ENCODE measurements at regions not wholly inside any gene's neighbourhood (a gene's known extent, or its start where the extent isn't known, plus 50 kb on each side); places are given as distances from the start of the nearest gene placed in this dataset.
"Not testable (repeated sequence)": the region's sequence is repeated elsewhere in the genome, so short reads cannot be mapped to it uniquely, and the experiment has no call there.

DNA sequence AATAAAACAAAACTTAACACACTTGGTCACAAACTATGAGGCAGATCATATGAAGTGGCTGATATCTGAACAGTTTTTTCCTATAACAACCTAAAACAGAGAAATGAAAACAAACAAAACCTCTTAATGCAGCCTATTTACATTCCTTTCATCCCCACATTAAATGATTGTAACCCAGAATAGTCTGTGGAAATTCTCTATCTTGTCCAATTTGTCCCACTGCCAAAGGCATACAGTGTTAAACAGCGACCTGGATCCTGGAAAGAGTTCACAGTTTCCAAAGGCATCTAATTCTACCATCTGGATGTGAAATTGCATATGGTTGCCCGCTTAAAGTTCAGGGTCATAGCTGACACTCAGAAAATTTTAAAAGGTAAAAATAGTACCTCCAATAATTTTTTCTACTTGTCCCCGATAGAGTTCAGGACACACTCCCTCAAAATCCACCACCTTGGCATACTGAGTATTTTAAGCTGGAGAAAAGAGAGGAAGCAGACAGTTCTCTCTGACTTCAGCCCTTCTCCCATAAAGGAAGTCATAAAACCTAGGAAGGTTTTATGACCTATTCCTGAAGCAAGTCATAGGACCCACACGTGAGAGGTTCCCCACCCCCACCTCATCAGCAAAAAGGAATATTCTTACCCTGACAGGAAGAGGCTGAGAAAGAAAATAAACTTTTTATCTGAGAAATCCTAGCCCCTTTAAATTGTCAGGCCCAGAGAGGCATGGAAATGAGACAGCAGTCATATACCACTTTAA lies 270.2 kb downstream of the PAPSS1 start:
- Mint-ChIP-seq H3K36me3 (ENCODE audit: low read depth) (no peaks in the 10 kb centered on the region), H3K27ac (no peak overlapping the region), H3K4me1 (ENCODE audit: low read depth) (no peaks in the 10 kb centered on the region), H3K9me3 (no peaks in the 10 kb centered on the region), H3K27me3 (ENCODE audit: low read depth) (no peaks in the 10 kb centered on the region), H3K4me3 (no peak overlapping the region)
- no peak for DNase-seq (ENCODE audit: low spot score)

DNA sequence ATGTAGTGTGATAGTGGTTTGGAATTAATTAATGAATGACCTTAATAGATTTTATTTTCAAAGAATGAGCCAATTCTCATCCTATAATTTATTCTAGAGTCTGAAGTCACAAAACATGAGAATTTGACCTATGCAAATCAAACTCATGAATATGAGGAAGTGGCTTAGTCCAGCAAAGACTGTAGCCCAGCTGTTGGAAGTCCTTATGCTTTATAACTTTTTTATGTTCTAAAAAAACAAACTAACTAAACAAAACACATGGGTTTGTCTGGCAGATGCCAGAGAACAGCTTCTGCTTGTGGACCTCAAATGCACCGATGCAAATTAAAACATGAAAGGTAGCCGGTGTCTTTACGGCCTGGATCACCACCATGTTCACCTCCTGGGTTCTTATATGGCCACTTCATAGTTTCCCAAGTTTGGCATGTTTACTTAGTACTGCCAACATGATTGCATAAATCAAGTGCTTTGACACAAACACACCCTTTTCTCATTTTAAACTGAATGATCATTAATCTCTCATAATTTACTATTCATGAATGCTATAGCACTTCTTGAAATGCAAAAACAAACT lies 277.4 kb downstream of the PAPSS1 start:
- H3K36me3 Mint-ChIP-seq (ENCODE audit: low read depth), result no peaks in the 10 kb centered on the region
- DNase-seq (ENCODE audit: low spot score), result no peak
- no peak overlapping the region for H3K4me3 Mint-ChIP-seq
- H3K27me3 Mint-ChIP-seq (ENCODE audit: low read depth), result no peaks in the 10 kb centered on the region
- no peaks in the 10 kb centered on the region for H3K9me3 Mint-ChIP-seq
- H3K27ac Mint-ChIP-seq, result no peak overlapping the region
- H3K4me1 Mint-ChIP-seq (ENCODE audit: low read depth), result no peaks in the 10 kb centered on the region

DNA sequence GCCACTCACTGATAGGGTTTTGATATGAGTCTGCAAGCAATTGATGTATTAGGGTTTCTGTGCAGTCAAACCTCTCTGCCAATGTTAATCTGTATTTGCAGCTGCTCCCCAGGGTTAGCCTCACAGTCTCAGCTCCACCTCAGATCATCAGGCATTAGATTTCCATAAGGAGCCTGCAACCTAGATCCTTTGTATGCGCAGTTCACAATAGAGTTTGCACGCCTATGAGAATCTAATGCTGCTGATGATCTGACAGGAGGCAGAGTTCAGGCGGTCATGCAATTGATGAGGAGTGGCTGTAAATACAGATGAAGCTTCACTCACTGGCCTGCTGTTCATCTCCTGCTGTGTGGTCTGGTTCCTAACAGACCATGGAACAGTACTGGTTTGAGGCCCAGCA lies 280.6 kb downstream of the PAPSS1 start:
- H3K27ac Mint-ChIP-seq, result no peak overlapping the region
- H3K9me3 Mint-ChIP-seq, result no peaks in the 10 kb centered on the region
- no peak overlapping the region for H3K4me3 Mint-ChIP-seq
- H3K27me3 Mint-ChIP-seq (ENCODE audit: low read depth), result no peaks in the 10 kb centered on the region
- no peak for DNase-seq (ENCODE audit: low spot score)
- no peaks in the 10 kb centered on the region for H3K36me3 Mint-ChIP-seq (ENCODE audit: low read depth)
- H3K4me1 Mint-ChIP-seq (ENCODE audit: low read depth), result no peaks in the 10 kb centered on the region

DNA sequence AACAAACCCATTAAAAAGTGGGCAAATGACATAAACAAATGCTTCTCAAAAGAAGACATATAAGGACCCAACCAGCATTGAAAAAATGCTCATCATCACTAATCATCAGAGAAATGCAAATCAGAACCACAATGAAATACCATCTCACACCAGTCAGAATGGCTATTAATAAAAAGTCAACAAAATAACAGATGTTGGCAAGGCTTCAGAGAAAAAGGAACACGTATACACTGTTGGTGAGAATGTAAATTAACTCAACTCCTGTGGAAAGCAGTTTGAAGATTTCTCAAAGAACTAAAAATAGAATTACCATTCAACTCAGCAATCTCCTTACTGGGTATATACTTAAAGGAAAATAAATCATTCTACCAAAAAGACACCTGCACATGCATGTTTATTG lies 283.6 kb downstream of the PAPSS1 start:
- H3K4me1 Mint-ChIP-seq (ENCODE audit: low read depth); H3K36me3 Mint-ChIP-seq (ENCODE audit: low read depth): not testable (repeated sequence)

DNA sequence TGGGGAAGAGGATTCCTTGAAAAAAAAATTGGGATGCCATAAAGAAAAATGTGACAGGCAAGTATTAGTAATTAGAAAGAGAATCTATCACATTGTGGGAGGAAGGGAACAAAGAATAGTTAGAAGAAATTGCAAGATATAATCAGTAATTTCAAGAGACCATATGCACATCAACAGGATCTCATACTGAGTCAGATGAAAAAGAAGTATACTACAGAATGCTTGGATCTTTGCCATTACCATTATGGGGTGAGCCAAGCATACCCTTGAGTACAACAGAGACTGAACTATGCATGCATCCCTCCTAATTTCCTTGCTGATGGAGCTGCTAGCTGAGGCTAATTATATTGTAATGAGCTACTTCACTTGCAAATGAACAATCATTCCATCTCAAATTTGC lies 287.6 kb downstream of the PAPSS1 start:
- no peak for DNase-seq (ENCODE audit: low spot score)
- H3K27ac Mint-ChIP-seq, result no peak overlapping the region
- no peaks in the 10 kb centered on the region for H3K4me1 Mint-ChIP-seq (ENCODE audit: low read depth)
- H3K9me3 Mint-ChIP-seq, result no peaks in the 10 kb centered on the region
- no peak overlapping the region for H3K4me3 Mint-ChIP-seq
- no peaks in the 10 kb centered on the region for H3K27me3 Mint-ChIP-seq (ENCODE audit: low read depth)
- no peaks in the 10 kb centered on the region for H3K36me3 Mint-ChIP-seq (ENCODE audit: low read depth)

More for the DNA sequence above, 283.6 kb downstream of the PAPSS1 start:
- H3K27ac Mint-ChIP-seq; H3K4me3 Mint-ChIP-seq; DNase-seq (ENCODE audit: low spot score); H3K27me3 Mint-ChIP-seq (ENCODE audit: low read depth); H3K9me3 Mint-ChIP-seq: not testable (repeated sequence)

GRCh38 chr4:107423677-107424405 lies 296.2 kb downstream of the PAPSS1 start:
- no peak overlapping the region for H3K4me3 Mint-ChIP-seq
- no peaks in the 10 kb centered on the region for H3K4me1 Mint-ChIP-seq (ENCODE audit: low read depth)
- H3K27me3 Mint-ChIP-seq (ENCODE audit: low read depth), result no peaks in the 10 kb centered on the region

GRCh38 chr4:107419536-107419935 lies 300.5 kb downstream of the PAPSS1 start:
- H3K4me3 Mint-ChIP-seq; H3K27ac Mint-ChIP-seq; H3K9me3 Mint-ChIP-seq; H3K4me1 Mint-ChIP-seq (ENCODE audit: low read depth); H3K36me3 Mint-ChIP-seq (ENCODE audit: low read depth); H3K27me3 Mint-ChIP-seq (ENCODE audit: low read depth): not testable (repeated sequence)
- peak; percentile 8 for DNase-seq (ENCODE audit: low spot score)

More at GRCh38 chr4:107423677-107424405, 296.2 kb downstream of the PAPSS1 start:
- Mint-ChIP-seq H3K9me3 (no peaks in the 10 kb centered on the region), H3K36me3 (ENCODE audit: low read depth) (no peaks in the 10 kb centered on the region), H3K27ac (no peak overlapping the region)
- DNase-seq (ENCODE audit: low spot score), result no peak

DNA sequence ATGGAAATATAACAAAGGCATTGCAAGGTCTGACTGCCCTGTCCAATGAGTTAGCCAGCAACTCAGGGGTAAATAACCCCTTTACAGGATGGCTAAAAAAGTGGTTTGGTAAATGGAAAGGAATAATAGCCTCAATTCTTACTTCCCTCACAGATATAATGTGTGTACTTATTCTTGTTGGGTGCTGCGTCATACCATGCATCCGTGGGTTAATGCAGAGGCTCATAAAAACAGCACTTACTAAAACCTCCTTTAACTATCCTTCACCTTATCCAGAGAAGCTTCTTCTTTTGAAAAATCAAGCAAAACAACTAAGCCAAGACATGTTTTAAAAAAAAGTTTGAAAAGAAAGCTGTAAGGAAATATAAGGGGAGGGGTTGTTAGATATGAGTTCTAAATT lies 301.0 kb downstream of the PAPSS1 start:
- no peaks in the 10 kb centered on the region for H3K36me3 Mint-ChIP-seq (ENCODE audit: low read depth)
- no peak overlapping the region for H3K27ac Mint-ChIP-seq
- no peak for DNase-seq (ENCODE audit: low spot score)
- H3K9me3 Mint-ChIP-seq, result no peaks in the 10 kb centered on the region
- H3K4me3 Mint-ChIP-seq, result no peak overlapping the region
- peaks cover 2% of the 10 kb centered on the region for H3K27me3 Mint-ChIP-seq (ENCODE audit: low read depth)
- H3K4me1 Mint-ChIP-seq (ENCODE audit: low read depth), result no peaks in the 10 kb centered on the region

DNA sequence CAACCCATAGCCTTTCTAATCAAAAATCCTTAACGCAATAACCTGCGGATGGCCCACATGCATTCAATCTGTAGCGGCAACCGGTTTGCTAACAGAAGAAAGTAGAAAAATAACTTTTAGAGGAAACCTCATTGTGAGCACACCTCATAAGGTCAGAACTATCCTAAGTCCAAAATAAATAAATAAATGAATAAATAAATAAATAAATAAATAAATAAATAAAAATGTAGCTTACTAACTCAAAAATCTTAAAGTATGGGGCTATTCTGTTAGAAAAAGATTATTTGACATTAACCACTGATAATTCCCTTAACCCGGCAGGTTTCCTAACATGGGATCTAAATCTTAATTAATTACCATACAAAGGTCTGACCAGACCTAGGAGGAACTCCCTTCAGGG lies 304.5 kb downstream of the PAPSS1 start:
- H3K4me1 Mint-ChIP-seq (ENCODE audit: low read depth); H3K36me3 Mint-ChIP-seq (ENCODE audit: low read depth); H3K27ac Mint-ChIP-seq; DNase-seq (ENCODE audit: low spot score); H3K9me3 Mint-ChIP-seq; H3K4me3 Mint-ChIP-seq; H3K27me3 Mint-ChIP-seq (ENCODE audit: low read depth): not testable (repeated sequence)

DNA sequence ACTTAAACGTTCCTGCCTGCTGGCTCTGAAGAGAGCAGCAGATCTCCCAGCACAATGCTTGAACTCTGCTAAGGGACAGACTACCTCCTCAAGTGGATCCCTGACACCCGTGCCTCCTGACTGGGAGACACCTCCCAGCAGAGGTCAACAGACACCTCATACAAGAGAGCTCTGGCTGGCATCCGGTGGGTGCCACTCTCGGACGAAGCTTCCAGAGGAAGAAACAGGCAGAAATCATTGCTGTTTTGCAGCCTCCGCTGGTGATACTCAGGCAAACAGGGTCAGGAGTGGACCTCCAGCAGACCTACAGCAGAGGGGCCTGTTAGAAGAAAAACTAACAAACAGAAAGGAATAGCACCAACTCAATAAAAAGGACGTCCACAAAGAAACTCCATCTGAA lies 310.2 kb downstream of the PAPSS1 start:
- not testable (repeated sequence) for H3K4me3 Mint-ChIP-seq; H3K36me3 Mint-ChIP-seq (ENCODE audit: low read depth); H3K27me3 Mint-ChIP-seq (ENCODE audit: low read depth); H3K4me1 Mint-ChIP-seq (ENCODE audit: low read depth); DNase-seq (ENCODE audit: low spot score); H3K27ac Mint-ChIP-seq; H3K9me3 Mint-ChIP-seq

GRCh38 chr4:107408968-107409367 lies 311.1 kb downstream of the PAPSS1 start:
- DNase-seq (ENCODE audit: low spot score), result no peak
- Mint-ChIP-seq H3K27me3 (ENCODE audit: low read depth) (no peaks in the 10 kb centered on the region), H3K4me3 (no peak overlapping the region), H3K27ac (no peak overlapping the region), H3K4me1 (ENCODE audit: low read depth) (no peaks in the 10 kb centered on the region), H3K9me3 (no peaks in the 10 kb centered on the region), H3K36me3 (ENCODE audit: low read depth) (no peaks in the 10 kb centered on the region)

DNA sequence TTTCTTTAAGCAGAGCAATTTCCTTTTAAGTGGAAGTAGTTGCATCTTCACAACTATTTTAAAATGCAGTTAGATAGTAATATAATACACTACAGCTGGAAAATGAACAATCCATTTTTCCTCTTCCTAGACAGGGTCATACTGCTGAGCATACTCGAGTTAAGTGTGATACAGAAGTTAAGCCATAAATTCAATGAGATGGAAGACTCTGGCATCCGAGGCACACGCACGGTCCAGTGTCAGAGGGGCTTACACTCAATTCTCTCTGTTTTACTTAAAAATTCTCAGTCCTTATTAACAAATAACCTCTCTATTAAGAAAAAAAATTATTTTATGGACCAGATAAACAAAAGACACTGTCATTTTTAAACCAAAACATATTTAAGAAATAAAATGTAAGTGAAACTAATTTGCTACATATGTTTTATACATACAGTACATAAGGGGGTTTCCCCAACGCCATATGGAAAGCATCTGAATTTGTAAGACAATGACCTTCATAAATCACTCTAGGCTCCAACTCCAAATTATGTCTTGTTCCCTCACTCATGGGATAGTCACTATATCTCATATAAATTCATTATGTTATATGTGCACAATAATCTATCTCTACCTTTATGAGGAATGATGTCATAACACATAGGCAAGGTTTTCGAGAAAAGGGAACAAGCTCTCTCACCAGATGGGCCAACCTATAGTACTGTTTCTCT lies 315.3 kb downstream of the PAPSS1 start:
- H3K4me1 Mint-ChIP-seq (ENCODE audit: low read depth), result no peaks in the 10 kb centered on the region
- H3K9me3 Mint-ChIP-seq, result no peaks in the 10 kb centered on the region
- no peaks in the 10 kb centered on the region for H3K36me3 Mint-ChIP-seq (ENCODE audit: low read depth)
- no peaks in the 10 kb centered on the region for H3K27me3 Mint-ChIP-seq (ENCODE audit: low read depth)
- no peak overlapping the region for H3K27ac Mint-ChIP-seq
- DNase-seq (ENCODE audit: low spot score), result no peak
- no peak overlapping the region for H3K4me3 Mint-ChIP-seq

- DNase-seq (ENCODE audit: low spot score), result no peak
- Mint-ChIP-seq H3K27me3 (ENCODE audit: low read depth) (no peaks in the 10 kb centered on the region), H3K27ac (no peak overlapping the region), H3K36me3 (ENCODE audit: low read depth) (no peaks in the 10 kb centered on the region), H3K4me3 (no peak overlapping the region), H3K4me1 (ENCODE audit: low read depth) (no peaks in the 10 kb centered on the region), H3K9me3 (no peaks in the 10 kb centered on the region)
Observed at GRCh38 chr4:107402291-107402690, 317.7 kb downstream of the PAPSS1 start.

DNA sequence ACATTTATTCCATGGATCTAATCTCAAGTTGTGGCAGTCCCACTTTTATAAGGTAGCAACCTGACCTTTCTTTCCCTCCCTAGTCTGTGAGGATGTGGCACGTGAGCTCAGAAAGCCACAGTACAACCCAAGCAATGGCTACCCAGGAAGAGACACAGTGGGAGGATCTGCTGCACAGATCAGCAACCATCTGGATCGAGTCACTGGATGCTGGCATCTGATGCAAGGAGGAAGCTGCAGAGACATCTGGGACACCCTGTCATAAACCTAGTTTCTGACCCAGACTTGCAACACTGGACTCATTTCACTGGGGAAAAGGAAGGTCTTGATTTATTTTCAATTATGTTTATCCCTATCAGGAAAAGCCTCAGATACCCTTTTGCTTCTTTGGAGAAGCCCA lies 327.1 kb downstream of the PAPSS1 start:
- Mint-ChIP-seq H3K4me3 (no peak overlapping the region), H3K4me1 (ENCODE audit: low read depth) (no peaks in the 10 kb centered on the region), H3K27me3 (ENCODE audit: low read depth) (no peaks in the 10 kb centered on the region), H3K27ac (no peak overlapping the region), H3K9me3 (no peaks in the 10 kb centered on the region), H3K36me3 (ENCODE audit: low read depth) (no peaks in the 10 kb centered on the region)
- no peak for DNase-seq (ENCODE audit: low spot score)

All from T-helper 2 cell treated with Interferon-gamma antibody and Interleukin-4, amounts not matched to agents 5 μg/mL and 100 μg/mL, for 36 hours (primary cell).